Neural progenitor cell (in vitro differentiated cells): ENCODE measurements at regions not wholly inside any gene's neighbourhood (a gene's known extent, or its start where the extent isn't known, plus 50 kb on each side); places are given as distances from the start of the nearest gene placed in this dataset.

Experiments
- DNase-seq: peaks from one replicate; pipeline ENCODE4 v3.0.0-alpha.2; 2016; ENCODE audit warnings: low spot score
- H2AFZ ChIP-seq: fragments of 200-600 bp; sonication (generic); replicated peaks from 2 replicates; pipeline ENCODE4 v1.6.1; 2016; ENCODE audit warnings: antibody characterized with exemption
- H3F3A ChIP-seq: fragments of 200-600 bp; sonication (generic); 2 replicates; pipeline ENCODE4 v1.6.1; 2016; ENCODE audit warnings: antibody characterized with exemption, low read depth
- H3K27ac ChIP-seq: fragments of 200-600 bp; sonication (generic); 2 replicates; pipeline ENCODE4 v1.5.1; 2016; ENCODE audit warnings: mild to moderate bottlenecking
- H3K27me3 ChIP-seq: fragments of 200-600 bp; sonication (generic); 2 replicates; pipeline ENCODE4 v1.6.1; 2016; ENCODE audit warnings: mild to moderate bottlenecking, moderate library complexity
- H3K36me3 ChIP-seq: fragments of 200-600 bp; sonication (generic); 2 replicates; pipeline ENCODE4 v1.5.1; 2016
- H3K4me1 ChIP-seq: fragments of 200-600 bp; sonication (generic); 2 replicates; pipeline ENCODE4 v1.6.1; 2016; ENCODE audit warnings: mixed run types
- H3K4me2 ChIP-seq: fragments of 200-600 bp; sonication (generic); 2 replicates; pipeline ENCODE4 v1.6.1; 2016
- H3K4me3 ChIP-seq: fragments of 200-600 bp; sonication (generic); 2 replicates; pipeline ENCODE4 v1.5.1; 2016
- H3K79me2 ChIP-seq: fragments of 200-600 bp; sonication (generic); 2 replicates; pipeline ENCODE4 v1.6.1; 2016; ENCODE audit warnings: low read depth
- H3K9ac ChIP-seq: fragments of 200-600 bp; sonication (generic); 2 replicates; pipeline ENCODE4 v1.6.1; 2016
- H3K9me3 ChIP-seq: fragments of 200-600 bp; sonication (generic); 2 replicates; pipeline ENCODE4 v1.5.1; 2016; ENCODE audit warnings: low read depth
- H4K20me1 ChIP-seq: fragments of 200-600 bp; sonication (generic); 2 replicates; pipeline ENCODE4 v1.6.1; 2016; ENCODE audit warnings: low read depth
- H3K27ac Mint-ChIP-seq: 3 replicates; pipeline ENCODE4 v1.8.0; 2021; ENCODE audit warnings: mixed read lengths
- H3K27me3 Mint-ChIP-seq: 2 replicates; pipeline ENCODE4 v1.8.0; 2022; ENCODE audit warnings: low read depth, mild to moderate bottlenecking, inconsistent platforms, moderate library complexity, mixed read lengths; ENCODE audit not compliant: insufficient read depth
- H3K36me3 Mint-ChIP-seq: 3 replicates; pipeline ENCODE4 v1.8.0; 2021; ENCODE audit warnings: mixed read lengths
- H3K4me1 Mint-ChIP-seq: 3 replicates; pipeline ENCODE4 v1.8.0; 2021; ENCODE audit warnings: mixed read lengths
- H3K4me3 Mint-ChIP-seq: 3 replicates; pipeline ENCODE4 v1.8.0; 2021; ENCODE audit warnings: mild to moderate bottlenecking, moderate library complexity, mixed read lengths
- H3K9me3 Mint-ChIP-seq: 3 replicates; pipeline ENCODE4 v1.8.0; 2020; ENCODE audit warnings: mixed read lengths
- EZH2 ChIP-seq: fragments of 200-600 bp; sonication (generic); IDR thresholded peaks from 2 replicates; pipeline ENCODE4 v1.6.1; 2017; ENCODE audit warnings: antibody characterized with exemption, mild to moderate bottlenecking, moderate library complexity
- EZH2phosphoT487 ChIP-seq: fragments of 200-600 bp; sonication (generic); IDR thresholded peaks from 2 replicates; pipeline ENCODE4 v1.6.1; 2017; ENCODE audit warnings: antibody characterized with exemption
- TF ChIP-seq, protein P1 (sequence below): fragments of 200-600 bp; sonication (generic); IDR thresholded peaks from 2 replicates; pipeline ENCODE4 v1.5.1; 2017; ENCODE audit warnings: antibody characterized with exemption, mild to moderate bottlenecking

DNA sequence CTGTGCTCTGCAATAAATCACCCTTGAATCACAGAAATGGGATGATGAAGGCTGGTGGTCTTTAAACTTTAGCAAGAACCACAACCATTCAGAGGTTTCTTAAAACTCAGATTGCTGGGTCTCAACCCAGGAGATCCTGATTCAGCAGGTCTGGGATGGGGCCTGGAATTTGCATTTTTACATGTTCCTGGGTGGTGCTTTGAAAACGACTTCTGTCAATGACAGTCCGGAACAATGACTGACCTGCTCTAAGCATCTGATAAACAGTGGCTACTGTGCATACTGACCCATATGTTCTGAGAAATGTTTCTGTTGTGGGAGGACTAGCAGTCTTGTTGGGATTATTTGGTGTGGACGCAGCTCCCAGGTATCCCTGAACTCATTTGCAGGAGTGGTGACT lies 92.7 kb downstream of the GADD45G start:
- no peaks in the 10 kb centered on the region for H3F3A ChIP-seq
- H3K4me1 Mint-ChIP-seq, result peaks cover 35% of the 10 kb centered on the region
- H3K27me3 Mint-ChIP-seq, result peaks cover 25% of the 10 kb centered on the region

DNA sequence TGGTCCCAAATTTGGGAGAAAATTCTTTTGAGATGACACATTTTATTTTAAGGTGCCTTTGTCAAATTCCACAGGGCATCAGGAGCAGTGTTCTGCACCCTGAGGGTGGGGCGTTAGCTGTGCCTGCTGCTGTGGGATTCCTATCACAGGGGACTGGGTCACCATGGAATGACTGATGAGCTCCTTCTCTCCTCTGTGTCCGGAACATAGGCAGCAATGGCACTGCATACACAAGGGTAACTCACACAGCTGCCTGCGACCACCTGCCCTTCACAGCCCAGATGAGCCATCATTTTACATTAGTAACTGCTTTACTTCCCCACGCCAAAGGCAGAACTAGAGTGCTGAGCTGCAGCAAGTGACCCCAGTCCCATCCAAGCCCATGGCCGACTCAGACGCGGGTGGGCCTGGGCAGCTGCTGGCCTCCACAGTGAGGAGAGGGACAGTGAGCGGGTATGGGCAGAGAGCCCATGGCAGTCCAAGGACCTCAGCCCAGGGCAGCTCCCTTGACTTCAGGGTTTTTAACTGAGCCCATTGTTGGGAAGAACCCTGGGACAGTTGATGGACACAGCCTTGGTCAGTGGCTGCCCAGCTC lies 93.7 kb downstream of the GADD45G start:
- Mint-ChIP-seq H3K27ac (no peak overlapping the region), H3K36me3 (no peaks in the 10 kb centered on the region), H3K9me3 (no peaks in the 10 kb centered on the region), H3K4me1 (peaks cover 35% of the 10 kb centered on the region), H3K4me3 (no peak overlapping the region), H3K27me3 (peaks cover 18% of the 10 kb centered on the region)
- H3K9me3 ChIP-seq, result no peaks in the 10 kb centered on the region
- H3K27ac ChIP-seq, result no peak overlapping the region
- DNase-seq, result no peak
- TF ChIP-seq EZH2phosphoT487, result no peak
- TF ChIP-seq, protein P1, sequence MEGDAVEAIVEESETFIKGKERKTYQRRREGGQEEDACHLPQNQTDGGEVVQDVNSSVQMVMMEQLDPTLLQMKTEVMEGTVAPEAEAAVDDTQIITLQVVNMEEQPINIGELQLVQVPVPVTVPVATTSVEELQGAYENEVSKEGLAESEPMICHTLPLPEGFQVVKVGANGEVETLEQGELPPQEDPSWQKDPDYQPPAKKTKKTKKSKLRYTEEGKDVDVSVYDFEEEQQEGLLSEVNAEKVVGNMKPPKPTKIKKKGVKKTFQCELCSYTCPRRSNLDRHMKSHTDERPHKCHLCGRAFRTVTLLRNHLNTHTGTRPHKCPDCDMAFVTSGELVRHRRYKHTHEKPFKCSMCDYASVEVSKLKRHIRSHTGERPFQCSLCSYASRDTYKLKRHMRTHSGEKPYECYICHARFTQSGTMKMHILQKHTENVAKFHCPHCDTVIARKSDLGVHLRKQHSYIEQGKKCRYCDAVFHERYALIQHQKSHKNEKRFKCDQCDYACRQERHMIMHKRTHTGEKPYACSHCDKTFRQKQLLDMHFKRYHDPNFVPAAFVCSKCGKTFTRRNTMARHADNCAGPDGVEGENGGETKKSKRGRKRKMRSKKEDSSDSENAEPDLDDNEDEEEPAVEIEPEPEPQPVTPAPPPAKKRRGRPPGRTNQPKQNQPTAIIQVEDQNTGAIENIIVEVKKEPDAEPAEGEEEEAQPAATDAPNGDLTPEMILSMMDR, result no peak
- TF ChIP-seq EZH2, result no peak
- H3K4me2 ChIP-seq, result no peak overlapping the region
- H3K27me3 ChIP-seq, result no peaks in the 10 kb centered on the region
- H4K20me1 ChIP-seq, result no peaks in the 10 kb centered on the region
- no peak overlapping the region for H3K9ac ChIP-seq
- H2AFZ ChIP-seq, result no peak overlapping the region
- H3K36me3 ChIP-seq, result no peaks in the 10 kb centered on the region
- peaks cover 14% of the 10 kb centered on the region for H3K4me1 ChIP-seq
- H3F3A ChIP-seq, result no peaks in the 10 kb centered on the region
- no peak overlapping the region for H3K4me3 ChIP-seq
- H3K79me2 ChIP-seq, result no peaks in the 10 kb centered on the region

More for the DNA sequence above, 92.7 kb downstream of the GADD45G start:
- Histone ChIP-seq H3K4me1 (peaks cover 14% of the 10 kb centered on the region), H3K4me3 (no peak overlapping the region), H3K36me3 (no peaks in the 10 kb centered on the region), H3K9ac (no peak overlapping the region), H3K9me3 (no peaks in the 10 kb centered on the region), H2AFZ (no peak overlapping the region), H3K27ac (no peak overlapping the region), H3K4me2 (no peak overlapping the region), H3K79me2 (no peaks in the 10 kb centered on the region), H4K20me1 (no peaks in the 10 kb centered on the region), H3K27me3 (no peaks in the 10 kb centered on the region)
- no peaks in the 10 kb centered on the region for H3K36me3 Mint-ChIP-seq
- no peaks in the 10 kb centered on the region for H3K9me3 Mint-ChIP-seq
- no peak overlapping the region for H3K27ac Mint-ChIP-seq
- DNase-seq, result no peak
- no peak overlapping the region for H3K4me3 Mint-ChIP-seq
- no peak for TF ChIP-seq EZH2phosphoT487
- no peak for TF ChIP-seq EZH2
- TF ChIP-seq, protein P1, result no peak

- H3K4me3 Mint-ChIP-seq, result no peak overlapping the region
- Histone ChIP-seq H3K27me3 (no peaks in the 10 kb centered on the region), H3K4me1 (peaks cover 14% of the 10 kb centered on the region), H3K79me2 (no peaks in the 10 kb centered on the region), H3K4me2 (no peak overlapping the region), H3K9me3 (no peaks in the 10 kb centered on the region), H4K20me1 (no peaks in the 10 kb centered on the region), H3F3A (no peaks in the 10 kb centered on the region), H3K9ac (no peak overlapping the region), H3K36me3 (no peaks in the 10 kb centered on the region), H3K27ac (no peak overlapping the region), H3K4me3 (no peak overlapping the region), H2AFZ (no peak overlapping the region)
- H3K9me3 Mint-ChIP-seq, result no peaks in the 10 kb centered on the region
- TF ChIP-seq EZH2, result no peak
- TF ChIP-seq, protein P1, result no peak
- no peak for TF ChIP-seq EZH2phosphoT487
- no peaks in the 10 kb centered on the region for H3K36me3 Mint-ChIP-seq
- DNase-seq, result no peak
- no peak overlapping the region for H3K27ac Mint-ChIP-seq
- H3K4me1 Mint-ChIP-seq, result peaks cover 28% of the 10 kb centered on the region
- H3K27me3 Mint-ChIP-seq, result peaks cover 18% of the 10 kb centered on the region
Observed at GRCh38 chr9:89699646-89700045, 94.8 kb downstream of the GADD45G start.
